ENCODE measurements at regions not wholly inside any gene's neighbourhood (a gene's known extent, or its start where the extent isn't known, plus 50 kb on each side); places are given as distances from the start of the nearest gene placed in this dataset.
A peak's percentile ranks its signal among the peaks of the same experiment; 100 is the strongest.

DNA sequence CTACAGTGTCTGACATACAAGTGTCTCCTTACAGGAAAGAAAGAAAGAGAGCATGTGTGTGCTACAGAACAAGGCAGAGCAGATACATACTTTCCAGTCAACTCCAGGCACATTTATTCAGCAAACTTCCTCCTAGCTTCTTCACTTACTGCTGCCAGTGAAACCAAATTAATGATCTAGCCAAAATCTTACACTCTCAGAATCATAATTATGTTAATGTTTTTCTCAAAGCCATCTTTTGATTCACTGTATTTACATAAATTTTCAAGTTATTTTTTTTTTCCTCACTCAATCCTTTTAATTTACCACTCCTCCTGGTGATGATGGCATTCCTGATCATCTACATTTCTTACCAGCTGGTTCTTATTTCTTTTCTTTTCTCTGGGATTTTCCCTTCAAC, 326.7 kb downstream of the IGSF11 start:
- H3K4ac ChIP-seq (ENCODE audit: low read depth, low read length) = no peak overlapping the region
- H2BK15ac ChIP-seq (replicated peaks; ENCODE audit: low read depth) = no peak overlapping the region
- H3K4me1 ChIP-seq (ENCODE audit: control insufficient read depth, low read depth, low read length) = no peaks in the 10 kb centered on the region
- H3K36me3 ChIP-seq (ENCODE audit: control insufficient read depth, insufficient read depth, low read length) = no peaks in the 10 kb centered on the region
- H4K5ac ChIP-seq (ENCODE audit: low read length) = no peak overlapping the region
- H3K23ac ChIP-seq (ENCODE audit: low read length) = no peak overlapping the region
- DNase-seq = no peak
- H3K27ac ChIP-seq (ENCODE audit: low read depth, low read length) = no peak overlapping the region
- H3K56ac ChIP-seq (ENCODE audit: low read length) = no peak overlapping the region
- no peak overlapping the region for H4K8ac ChIP-seq (ENCODE audit: low read depth, low read length)
- H3K27me3 ChIP-seq (ENCODE audit: insufficient read depth, low read length, poor library complexity) = no peaks in the 10 kb centered on the region
- no peak overlapping the region for H2BK120ac ChIP-seq (ENCODE audit: low read depth, low read length)
- H2BK5ac ChIP-seq (ENCODE audit: low read length) = no peak overlapping the region
- no peak overlapping the region for H3K4me2 ChIP-seq (ENCODE audit: low read length)
- H3K9ac ChIP-seq (ENCODE audit: low read length) = no peak overlapping the region
- H2AK5ac ChIP-seq (ENCODE audit: low read length) = no peak overlapping the region
- no peak overlapping the region for H3K18ac ChIP-seq (ENCODE audit: low read length)
- H3K79me1 ChIP-seq (ENCODE audit: low read length) = no peaks in the 10 kb centered on the region
- no peak overlapping the region for H3K4me3 ChIP-seq (ENCODE audit: low read length)
- H3K79me2 ChIP-seq (ENCODE audit: control insufficient read depth, insufficient read depth, low read length) = no peaks in the 10 kb centered on the region

DNA sequence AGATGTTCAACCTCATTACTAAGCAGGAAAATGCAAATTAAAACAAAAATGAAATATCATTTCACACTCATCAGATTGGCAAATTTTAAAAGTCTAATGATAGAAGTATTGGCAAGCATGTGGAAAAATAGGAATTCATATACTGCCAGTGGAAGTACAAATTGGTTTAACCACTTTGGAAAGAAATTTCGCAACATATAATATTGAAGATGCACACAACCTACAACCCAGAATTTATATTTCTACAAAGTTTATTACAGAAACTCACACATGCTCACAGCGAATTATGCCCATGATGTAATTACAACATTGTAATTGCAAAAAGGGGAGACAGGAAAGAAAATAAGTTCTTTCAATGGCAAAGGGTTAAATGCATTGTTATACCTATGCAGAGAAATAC, 324.1 kb downstream of the IGSF11 start:
- Histone ChIP-seq H3K36me3 (ENCODE audit: control insufficient read depth, insufficient read depth, low read length) (no peaks in the 10 kb centered on the region), H3K9ac (ENCODE audit: low read length) (no peak overlapping the region), H2BK5ac (ENCODE audit: low read length) (no peak overlapping the region), H3K4me2 (ENCODE audit: low read length) (no peak overlapping the region), H3K23ac (ENCODE audit: low read length) (no peak overlapping the region), H3K79me2 (ENCODE audit: control insufficient read depth, insufficient read depth, low read length) (no peaks in the 10 kb centered on the region), H3K27me3 (ENCODE audit: insufficient read depth, low read length, poor library complexity) (no peaks in the 10 kb centered on the region), H2BK15ac (replicated peaks; ENCODE audit: low read depth) (no peak overlapping the region), H2BK120ac (ENCODE audit: low read depth, low read length) (no peak overlapping the region), H3K4me3 (ENCODE audit: low read length) (no peak overlapping the region), H3K56ac (ENCODE audit: low read length) (no peak overlapping the region), H4K5ac (ENCODE audit: low read length) (no peak overlapping the region), H2AK5ac (ENCODE audit: low read length) (no peak overlapping the region), H3K79me1 (ENCODE audit: low read length) (no peaks in the 10 kb centered on the region), H3K27ac (ENCODE audit: low read depth, low read length) (no peak overlapping the region), H3K4ac (ENCODE audit: low read depth, low read length) (no peak overlapping the region), H4K8ac (ENCODE audit: low read depth, low read length) (no peak overlapping the region), H3K4me1 (ENCODE audit: control insufficient read depth, low read depth, low read length) (no peaks in the 10 kb centered on the region), H3K18ac (ENCODE audit: low read length) (no peak overlapping the region)
- WGBS (ENCODE audit: extremely low coverage, insufficient coverage, low lambda C conversion rate) = no CpG with 5 or more reads among the region's 2 CpGs
- DNase-seq = no peak

DNA sequence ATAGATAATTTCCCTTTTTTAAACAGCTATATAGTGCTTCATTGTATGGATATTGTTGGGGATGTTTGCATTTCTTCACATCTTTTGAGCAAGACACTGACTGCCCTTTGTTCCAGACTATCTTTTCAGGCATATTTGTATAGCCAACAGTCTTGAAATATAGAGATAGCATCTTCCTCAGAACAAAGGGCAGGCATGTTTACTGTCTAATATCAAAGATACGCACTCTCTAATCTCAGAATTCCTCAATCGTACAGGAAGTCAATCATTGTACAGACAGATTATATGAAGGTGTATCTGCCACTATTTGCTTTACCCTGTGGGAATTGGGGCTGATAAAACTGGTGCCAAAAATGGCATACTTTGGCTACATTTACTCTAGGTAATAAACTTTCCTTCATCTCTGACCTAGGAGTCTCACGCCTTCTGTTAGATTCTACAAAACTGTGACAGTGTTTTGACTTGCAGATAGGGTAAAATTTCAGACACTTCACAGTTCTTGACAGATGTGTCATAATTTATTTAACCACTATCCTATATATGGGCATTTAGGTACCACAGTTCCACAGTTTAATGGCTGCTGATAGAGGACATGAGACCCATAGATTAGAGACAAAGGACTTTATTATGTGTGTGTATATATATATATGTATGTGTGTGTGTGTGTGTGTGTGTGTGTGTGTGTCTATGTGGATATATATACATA, 321.0 kb downstream of the IGSF11 start:
- no peak overlapping the region for H4K5ac ChIP-seq (ENCODE audit: low read length)
- no peak overlapping the region for H3K4me2 ChIP-seq (ENCODE audit: low read length)
- H3K79me2 ChIP-seq (ENCODE audit: control insufficient read depth, insufficient read depth, low read length) = no peaks in the 10 kb centered on the region
- H3K4me1 ChIP-seq (ENCODE audit: control insufficient read depth, low read depth, low read length) = no peaks in the 10 kb centered on the region
- H2BK15ac ChIP-seq (replicated peaks; ENCODE audit: low read depth) = no peak overlapping the region
- H2BK120ac ChIP-seq (ENCODE audit: low read depth, low read length) = no peak overlapping the region
- no peak overlapping the region for H2BK5ac ChIP-seq (ENCODE audit: low read length)
- no peak overlapping the region for H3K4me3 ChIP-seq (ENCODE audit: low read length)
- no peak overlapping the region for H2AK5ac ChIP-seq (ENCODE audit: low read length)
- no peak for DNase-seq
- H3K18ac ChIP-seq (ENCODE audit: low read length) = no peak overlapping the region
- H3K27me3 ChIP-seq (ENCODE audit: insufficient read depth, low read length, poor library complexity) = no peaks in the 10 kb centered on the region
- no peak overlapping the region for H3K23ac ChIP-seq (ENCODE audit: low read length)
- no CpG with 5 or more reads among the region's 3 CpGs for WGBS (ENCODE audit: extremely low coverage, insufficient coverage, low lambda C conversion rate)
- no peak overlapping the region for H3K27ac ChIP-seq (ENCODE audit: low read depth, low read length)
- no peak overlapping the region for H3K56ac ChIP-seq (ENCODE audit: low read length)
- no peak overlapping the region for H3K9ac ChIP-seq (ENCODE audit: low read length)
- H3K36me3 ChIP-seq (ENCODE audit: control insufficient read depth, insufficient read depth, low read length) = no peaks in the 10 kb centered on the region
- no peak overlapping the region for H4K8ac ChIP-seq (ENCODE audit: low read depth, low read length)
- no peaks in the 10 kb centered on the region for H3K79me1 ChIP-seq (ENCODE audit: low read length)
- no peak overlapping the region for H3K4ac ChIP-seq (ENCODE audit: low read depth, low read length)

DNA sequence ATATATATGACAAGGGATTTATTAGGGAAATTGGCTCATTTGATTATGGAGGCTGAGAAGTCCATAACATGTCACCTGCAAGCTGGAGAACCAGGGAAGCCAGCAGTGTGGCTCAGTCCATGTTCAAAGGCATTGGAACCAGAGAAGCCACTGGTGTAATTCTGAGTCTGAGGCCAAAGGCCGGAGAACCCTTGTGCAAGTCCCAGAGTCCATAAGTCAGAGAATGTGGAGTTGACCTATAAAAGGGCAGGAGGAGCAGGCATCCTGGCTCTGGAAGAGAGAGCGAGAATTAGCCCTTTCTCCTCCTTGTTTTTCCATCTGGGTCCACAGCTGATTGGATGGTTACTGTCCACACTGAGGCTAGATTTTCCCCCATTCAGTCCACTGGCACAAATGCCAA, 319.8 kb downstream of the IGSF11 start:
- Histone ChIP-seq H3K4me2 (ENCODE audit: low read length) (no peak overlapping the region), H3K23ac (ENCODE audit: low read length) (no peak overlapping the region), H2BK15ac (replicated peaks; ENCODE audit: low read depth) (no peak overlapping the region), H3K79me1 (ENCODE audit: low read length) (no peaks in the 10 kb centered on the region), H3K27me3 (ENCODE audit: insufficient read depth, low read length, poor library complexity) (no peaks in the 10 kb centered on the region), H3K36me3 (ENCODE audit: control insufficient read depth, insufficient read depth, low read length) (no peaks in the 10 kb centered on the region), H3K18ac (ENCODE audit: low read length) (no peak overlapping the region), H3K79me2 (ENCODE audit: control insufficient read depth, insufficient read depth, low read length) (no peaks in the 10 kb centered on the region), H2AK5ac (ENCODE audit: low read length) (no peak overlapping the region), H2BK120ac (ENCODE audit: low read depth, low read length) (no peak overlapping the region), H3K4me1 (ENCODE audit: control insufficient read depth, low read depth, low read length) (no peaks in the 10 kb centered on the region), H3K9ac (ENCODE audit: low read length) (no peak overlapping the region), H3K4ac (ENCODE audit: low read depth, low read length) (no peak overlapping the region), H3K4me3 (ENCODE audit: low read length) (no peak overlapping the region), H2BK5ac (ENCODE audit: low read length) (no peak overlapping the region), H3K56ac (ENCODE audit: low read length) (no peak overlapping the region), H4K8ac (ENCODE audit: low read depth, low read length) (no peak overlapping the region), H3K27ac (ENCODE audit: low read depth, low read length) (no peak overlapping the region), H4K5ac (ENCODE audit: low read length) (no peak overlapping the region)
- DNase-seq = no peak
- no CpG with 5 or more reads among the region's 2 CpGs for WGBS (ENCODE audit: extremely low coverage, insufficient coverage, low lambda C conversion rate)

GRCh38 chr3:118729546-118729945, 305.1 kb downstream of the IGSF11 start:
- Histone ChIP-seq H4K8ac (ENCODE audit: low read depth, low read length) (no peak overlapping the region), H3K4ac (ENCODE audit: low read depth, low read length) (no peak overlapping the region), H2BK5ac (ENCODE audit: low read length) (no peak overlapping the region), H3K23ac (ENCODE audit: low read length) (no peak overlapping the region), H3K79me1 (ENCODE audit: low read length) (no peaks in the 10 kb centered on the region), H3K9ac (ENCODE audit: low read length) (no peak overlapping the region), H3K4me1 (ENCODE audit: control insufficient read depth, low read depth, low read length) (no peaks in the 10 kb centered on the region), H3K4me2 (ENCODE audit: low read length) (no peak overlapping the region), H3K56ac (ENCODE audit: low read length) (no peak overlapping the region), H3K18ac (ENCODE audit: low read length) (no peak overlapping the region), H3K27me3 (ENCODE audit: insufficient read depth, low read length, poor library complexity) (no peaks in the 10 kb centered on the region), H3K36me3 (ENCODE audit: control insufficient read depth, insufficient read depth, low read length) (no peaks in the 10 kb centered on the region), H2AK5ac (ENCODE audit: low read length) (no peak overlapping the region), H3K4me3 (ENCODE audit: low read length) (no peak overlapping the region), H3K79me2 (ENCODE audit: control insufficient read depth, insufficient read depth, low read length) (no peaks in the 10 kb centered on the region), H2BK120ac (ENCODE audit: low read depth, low read length) (no peak overlapping the region), H2BK15ac (replicated peaks; ENCODE audit: low read depth) (no peak overlapping the region), H4K5ac (ENCODE audit: low read length) (no peak overlapping the region), H3K27ac (ENCODE audit: low read depth, low read length) (no peak overlapping the region)
- no CpG with 5 or more reads among the region's 3 CpGs for WGBS (ENCODE audit: extremely low coverage, insufficient coverage, low lambda C conversion rate)
- DNase-seq = peak; percentile 45

GRCh38 chr3:118734664-118735063, 300.0 kb downstream of the IGSF11 start:
- Histone ChIP-seq H4K8ac (ENCODE audit: low read depth, low read length) (no peak overlapping the region), H2AK5ac (ENCODE audit: low read length) (no peak overlapping the region), H3K4ac (ENCODE audit: low read depth, low read length) (no peak overlapping the region), H3K36me3 (ENCODE audit: control insufficient read depth, insufficient read depth, low read length) (no peaks in the 10 kb centered on the region), H3K9ac (ENCODE audit: low read length) (no peak overlapping the region), H2BK120ac (ENCODE audit: low read depth, low read length) (no peak overlapping the region), H2BK15ac (replicated peaks; ENCODE audit: low read depth) (no peak overlapping the region), H3K18ac (ENCODE audit: low read length) (no peak overlapping the region), H3K79me2 (ENCODE audit: control insufficient read depth, insufficient read depth, low read length) (no peaks in the 10 kb centered on the region), H3K56ac (ENCODE audit: low read length) (no peak overlapping the region), H3K4me1 (ENCODE audit: control insufficient read depth, low read depth, low read length) (no peaks in the 10 kb centered on the region), H3K23ac (ENCODE audit: low read length) (no peak overlapping the region), H3K27me3 (ENCODE audit: insufficient read depth, low read length, poor library complexity) (no peaks in the 10 kb centered on the region), H3K4me3 (ENCODE audit: low read length) (no peak overlapping the region), H3K27ac (ENCODE audit: low read depth, low read length) (no peak overlapping the region), H3K79me1 (ENCODE audit: low read length) (no peaks in the 10 kb centered on the region), H3K4me2 (ENCODE audit: low read length) (no peak overlapping the region), H2BK5ac (ENCODE audit: low read length) (no peak overlapping the region), H4K5ac (ENCODE audit: low read length) (no peak overlapping the region)
- no peak for DNase-seq
- WGBS (ENCODE audit: extremely low coverage, insufficient coverage, low lambda C conversion rate) = no CpG with 5 or more reads among the region's 2 CpGs

Data from mesendoderm (in vitro differentiated cells).